ENCODE measurements at regions not wholly inside any gene's neighbourhood (a gene's known extent, or its start where the extent isn't known, plus 50 kb on each side); places are given as distances from the start of the nearest gene placed in this dataset.

DNA sequence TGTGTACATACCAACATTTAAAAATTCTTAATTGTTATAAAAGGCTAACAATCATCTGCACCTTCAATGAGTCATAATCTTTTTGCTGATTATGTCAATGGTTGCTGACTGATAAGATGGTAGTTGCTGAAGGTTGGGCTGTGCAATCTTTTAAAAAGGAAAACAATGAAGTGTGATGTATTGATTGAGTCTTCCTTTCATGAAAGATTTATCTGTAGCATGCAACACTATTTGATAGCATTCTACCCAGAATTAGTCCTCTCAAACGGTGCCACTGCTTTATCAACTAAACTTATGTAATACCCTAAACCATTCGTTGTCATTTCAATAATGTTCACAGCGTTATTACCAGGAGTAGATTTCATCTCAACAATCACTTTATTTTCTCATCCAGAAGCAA, 2360.6 kb downstream of the PCDH9 start:
- 88 to 94% (median 90%) methylated on average over 3 of the region's 3 CpGs for WGBS, 3 donors
- no peaks in the 10 kb centered on the region for H3K27me3 ChIP-seq (ENCODE audit: insufficient read depth in 3 of 3, low read length in 2 of 3)
- H3K27ac ChIP-seq, result no peak overlapping the region
- H3K36me3 ChIP-seq (ENCODE audit: insufficient read depth in 1 of 2, low read depth in 1 of 2), result no peaks in the 10 kb centered on the region
- no peak for DNase-seq
- H3K4me1 ChIP-seq, result no peaks in the 10 kb centered on the region
- ATAC-seq, result no peak
- no peak overlapping the region for H3K4me3 ChIP-seq
- intact Hi-C loops (cut with DNase I), result no loop called here
- H3K9me3 ChIP-seq, result no peaks in the 10 kb centered on the region
- TF ChIP-seq, protein P1, sequence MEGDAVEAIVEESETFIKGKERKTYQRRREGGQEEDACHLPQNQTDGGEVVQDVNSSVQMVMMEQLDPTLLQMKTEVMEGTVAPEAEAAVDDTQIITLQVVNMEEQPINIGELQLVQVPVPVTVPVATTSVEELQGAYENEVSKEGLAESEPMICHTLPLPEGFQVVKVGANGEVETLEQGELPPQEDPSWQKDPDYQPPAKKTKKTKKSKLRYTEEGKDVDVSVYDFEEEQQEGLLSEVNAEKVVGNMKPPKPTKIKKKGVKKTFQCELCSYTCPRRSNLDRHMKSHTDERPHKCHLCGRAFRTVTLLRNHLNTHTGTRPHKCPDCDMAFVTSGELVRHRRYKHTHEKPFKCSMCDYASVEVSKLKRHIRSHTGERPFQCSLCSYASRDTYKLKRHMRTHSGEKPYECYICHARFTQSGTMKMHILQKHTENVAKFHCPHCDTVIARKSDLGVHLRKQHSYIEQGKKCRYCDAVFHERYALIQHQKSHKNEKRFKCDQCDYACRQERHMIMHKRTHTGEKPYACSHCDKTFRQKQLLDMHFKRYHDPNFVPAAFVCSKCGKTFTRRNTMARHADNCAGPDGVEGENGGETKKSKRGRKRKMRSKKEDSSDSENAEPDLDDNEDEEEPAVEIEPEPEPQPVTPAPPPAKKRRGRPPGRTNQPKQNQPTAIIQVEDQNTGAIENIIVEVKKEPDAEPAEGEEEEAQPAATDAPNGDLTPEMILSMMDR (IDR thresholded peaks at IDR 0.05), result no peak

DNA sequence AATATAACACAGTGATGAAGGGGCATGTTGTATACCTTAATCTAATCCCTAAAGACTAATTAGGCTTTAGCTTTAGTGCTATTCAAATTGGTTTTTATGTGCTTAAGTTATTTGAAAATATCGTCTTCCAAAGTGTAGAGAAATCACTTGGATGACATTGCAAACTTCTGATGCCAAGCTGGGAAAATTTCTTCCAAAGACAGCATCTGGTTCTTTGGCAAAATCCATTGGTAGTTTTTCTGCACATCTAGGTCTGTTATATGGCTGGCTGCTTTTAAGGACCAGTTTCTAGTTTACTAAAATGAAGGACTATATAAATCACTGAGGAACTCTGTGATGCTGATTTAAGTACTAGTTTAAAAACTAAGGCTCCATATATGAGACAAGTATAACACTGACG, 2362.3 kb downstream of the PCDH9 start:
- Histone ChIP-seq H3K36me3 (ENCODE audit: insufficient read depth in 1 of 2, low read depth in 1 of 2) (no peaks in the 10 kb centered on the region), H3K27me3 (ENCODE audit: insufficient read depth in 3 of 3, low read length in 2 of 3) (no peaks in the 10 kb centered on the region), H3K9me3 (no peaks in the 10 kb centered on the region), H3K4me1 (no peaks in the 10 kb centered on the region), H3K27ac (no peak overlapping the region), H3K4me3 (no peak overlapping the region)
- intact Hi-C loops (cut with DNase I), result no loop called here
- TF ChIP-seq, protein P1 (IDR thresholded peaks at IDR 0.05), result no peak
- no peak for DNase-seq
- 20 to 30% (median 26%) methylated on average over 2 of the region's 2 CpGs for WGBS, 3 donors
- ATAC-seq, result no peak

DNA sequence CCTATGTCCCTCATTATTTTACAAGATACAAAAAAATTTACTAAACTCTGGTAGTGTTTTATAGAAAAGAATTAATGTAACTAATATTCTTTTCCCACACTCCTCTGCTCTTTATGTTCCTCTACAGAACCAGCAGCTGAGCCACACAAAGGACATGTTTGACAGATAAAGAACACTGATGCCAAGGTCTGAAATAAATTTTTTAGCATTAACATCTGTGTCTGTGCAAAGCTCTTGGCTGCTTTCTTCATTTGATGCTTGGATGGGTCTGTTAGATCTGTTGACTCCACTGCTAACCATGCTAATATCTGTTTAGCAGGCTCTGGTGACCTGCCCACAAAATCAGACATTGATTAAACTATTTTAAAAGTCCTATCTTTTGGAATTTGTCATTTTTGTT, 2363.8 kb downstream of the PCDH9 start:
- ATAC-seq, result no peak
- intact Hi-C loops (cut with DNase I), result no loop called here
- Histone ChIP-seq H3K4me1 (no peaks in the 10 kb centered on the region), H3K9me3 (no peaks in the 10 kb centered on the region), H3K4me3 (no peak overlapping the region), H3K36me3 (ENCODE audit: insufficient read depth in 1 of 2, low read depth in 1 of 2) (no peaks in the 10 kb centered on the region), H3K27ac (no peak overlapping the region), H3K27me3 (ENCODE audit: insufficient read depth in 3 of 3, low read length in 2 of 3) (no peaks in the 10 kb centered on the region)
- TF ChIP-seq, protein P1 (IDR thresholded peaks at IDR 0.05), result no peak
- DNase-seq, result no peak

DNA sequence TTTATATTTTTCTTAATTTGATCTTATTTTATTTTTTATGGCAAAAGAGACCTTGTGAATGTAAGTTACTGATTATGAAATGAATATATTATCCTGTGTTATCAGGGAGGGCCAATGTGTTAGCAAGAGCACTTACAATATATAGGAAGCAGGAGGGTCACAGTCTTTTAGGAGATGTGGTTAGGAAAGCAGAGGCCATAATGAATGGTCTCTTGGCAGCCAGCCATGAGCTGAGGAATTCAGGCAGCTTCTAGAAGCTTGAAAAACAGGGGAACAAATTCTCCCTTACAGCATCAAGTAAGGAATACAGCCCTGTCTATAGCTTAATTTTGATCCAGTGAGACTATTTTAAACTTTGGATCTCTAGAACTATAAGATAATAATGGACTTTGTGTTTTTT, 2374.6 kb downstream of the PCDH9 start:
- H3K4me1 ChIP-seq, result no peaks in the 10 kb centered on the region
- no peaks in the 10 kb centered on the region for H3K27me3 ChIP-seq (ENCODE audit: insufficient read depth in 3 of 3, low read length in 2 of 3)
- TF ChIP-seq, protein P1 (IDR thresholded peaks at IDR 0.05), result no peak
- no peak overlapping the region for H3K4me3 ChIP-seq
- intact Hi-C loops (cut with DNase I), result no loop called here
- no peak for ATAC-seq
- H3K27ac ChIP-seq, result no peak overlapping the region
- H3K36me3 ChIP-seq (ENCODE audit: insufficient read depth in 1 of 2, low read depth in 1 of 2), result no peaks in the 10 kb centered on the region
- H3K9me3 ChIP-seq, result no peaks in the 10 kb centered on the region
- no peak for DNase-seq

DNA sequence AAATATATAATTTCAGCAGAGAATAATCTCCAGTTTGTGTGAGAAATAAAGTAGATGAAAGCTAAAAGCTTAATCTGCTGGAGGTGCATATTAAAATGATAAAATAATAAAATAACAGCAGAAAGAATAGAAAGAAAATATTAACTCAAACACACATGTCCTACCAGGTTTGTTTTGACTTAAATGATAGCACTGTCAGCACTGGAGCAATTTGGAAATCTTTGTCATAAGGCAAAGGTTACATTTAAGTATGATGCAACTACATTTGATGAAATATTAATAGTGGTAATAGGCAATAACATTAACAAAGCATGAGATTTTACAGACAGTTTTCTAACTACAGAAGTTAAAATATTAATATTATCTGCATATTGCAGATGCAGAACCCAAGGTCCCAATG, 2380.1 kb downstream of the PCDH9 start:
- H3K27me3 ChIP-seq (ENCODE audit: insufficient read depth in 3 of 3, low read length in 2 of 3), result no peaks in the 10 kb centered on the region
- intact Hi-C loops (cut with DNase I), result no loop called here
- no peaks in the 10 kb centered on the region for H3K9me3 ChIP-seq
- TF ChIP-seq, protein P1 (IDR thresholded peaks at IDR 0.05), result no peak
- no peak overlapping the region for H3K27ac ChIP-seq
- no peak overlapping the region for H3K4me3 ChIP-seq
- no peaks in the 10 kb centered on the region for H3K4me1 ChIP-seq
- no peak for DNase-seq
- ATAC-seq, result no peak
- H3K36me3 ChIP-seq (ENCODE audit: insufficient read depth in 1 of 2, low read depth in 1 of 2), result no peaks in the 10 kb centered on the region

Data from psoas muscle (tissue), 7 donors.